HEK293 (cell line): ENCODE measurements at regions not wholly inside any gene's neighbourhood (a gene's known extent, or its start where the extent isn't known, plus 50 kb on each side); places are given as distances from the start of the nearest gene placed in this dataset.
"Not testable (repeated sequence)": the region's sequence is repeated elsewhere in the genome, so short reads cannot be mapped to it uniquely, and the experiment has no call there.

Experiments
- CTCF ChIA-PET: fragments of 350-600 bp; formaldehyde crosslinking; extraction: SDS; loops from one replicate; lab custom pipeline; 2021; ENCODE audit warnings: antibody characterized with exemption; lab: Yijun Ruan, JAX
- POLR2A ChIA-PET: fragments of 300-600 bp; formaldehyde crosslinking; extraction: SDS; loops from one replicate; lab custom pipeline; 2020; ENCODE audit warnings: antibody characterized with exemption, inconsistent platforms; lab: Yijun Ruan, JAX
- H3K27ac ChIP-seq: fragments of 200-500 bp; sonication (Bioruptor generic); 2 replicates; pipeline ENCODE4 v1.5.1; 2014; ENCODE audit warnings: low read depth, low read length, control low read depth, inconsistent platforms; ENCODE audit errors: extremely low read depth
- H3K36me3 ChIP-seq, 2 experiments: fragments of 200-500 bp in 1 of 2; sonication (Bioruptor generic) in 1 of 2; 1 replicate in 1 of 2; 2 replicates in 1 of 2; pipeline ENCODE4 v1.5.1; 2014 to 2017; ENCODE audit warnings: inconsistent platforms in 2 of 2, low read length in 2 of 2; ENCODE audit not compliant: control insufficient read depth in 2 of 2, insufficient read depth in 1 of 2
- H3K4me1 ChIP-seq: fragments of 200-500 bp; sonication (Bioruptor generic); 2 replicates; pipeline ENCODE4 v1.5.1; 2014; ENCODE audit warnings: mild to moderate bottlenecking, low read length, inconsistent platforms; ENCODE audit not compliant: control insufficient read depth, insufficient read depth
- H3K4me3 ChIP-seq: 2 replicates; pipeline ENCODE4 v1.5.1; 2011; ENCODE audit warnings: low read depth, mild to moderate bottlenecking, control low read depth, low read length, moderate library complexity
- H3K9me3 ChIP-seq: fragments of 200-500 bp; sonication (Bioruptor generic); 2 replicates; pipeline ENCODE4 v1.5.1; 2014; ENCODE audit warnings: low read depth, low read length, inconsistent platforms; ENCODE audit not compliant: control insufficient read depth, insufficient read depth
- FEZF1 ChIP-seq: fragments of 450-650 bp; formaldehyde crosslinking; IDR thresholded peaks from 2 replicates; pipeline ENCODE4 v1.5.1; 2016; ENCODE audit warnings: missing biosample characterization, missing genetic modification characterization
- GLI4 ChIP-seq: fragments of 450-650 bp; formaldehyde crosslinking; IDR thresholded peaks from 2 replicates; pipeline ENCODE4 v1.5.1; 2016; ENCODE audit warnings: missing biosample characterization, missing genetic modification characterization
- IKZF3 ChIP-seq: fragments of 450-650 bp; IDR thresholded peaks from 2 replicates; pipeline ENCODE4 v1.5.0; 2018; ENCODE audit warnings: missing biosample characterization, mild to moderate bottlenecking, missing genetic modification characterization, moderate library complexity
- MZF1 ChIP-seq: fragments of 450-650 bp; formaldehyde crosslinking; IDR thresholded peaks from 2 replicates; pipeline ENCODE4 v1.5.1; 2017; ENCODE audit warnings: missing biosample characterization, missing genetic modification characterization, borderline replicate concordance
- PRDM1 ChIP-seq: fragments of 450-650 bp; formaldehyde crosslinking; IDR thresholded peaks from 2 replicates; pipeline ENCODE4; 2016; ENCODE audit warnings: missing biosample characterization, missing genetic modification characterization
- ZNF148 ChIP-seq: fragments of 450-650 bp; formaldehyde crosslinking; IDR thresholded peaks from 2 replicates; pipeline ENCODE4 v1.5.0; 2017; ENCODE audit warnings: missing biosample characterization, missing genetic modification characterization, borderline replicate concordance
- ZNF2 ChIP-seq: fragments of 450-650 bp; formaldehyde crosslinking; IDR thresholded peaks from 2 replicates; pipeline ENCODE4 v1.5.1; 2016; ENCODE audit warnings: missing biosample characterization, missing genetic modification characterization
- ZNF324 ChIP-seq: fragments of 450-650 bp; formaldehyde crosslinking; IDR thresholded peaks from 2 replicates; pipeline ENCODE4 v1.5.1; 2016; ENCODE audit warnings: missing biosample characterization, missing genetic modification characterization
- ZNF394 ChIP-seq: fragments of 450-650 bp; formaldehyde crosslinking; IDR thresholded peaks from 2 replicates; pipeline ENCODE4 v1.5.1; 2016; ENCODE audit warnings: missing biosample characterization, missing genetic modification characterization, mild to moderate bottlenecking, moderate library complexity, borderline replicate concordance
- ZNF596 ChIP-seq: fragments of 450-650 bp; IDR thresholded peaks from 2 replicates; pipeline ENCODE4 v1.5.0; 2018; ENCODE audit warnings: missing biosample characterization, mild to moderate bottlenecking, missing genetic modification characterization, moderate library complexity
- ZNF704 ChIP-seq: fragments of 450-650 bp; formaldehyde crosslinking; IDR thresholded peaks from 2 replicates; pipeline ENCODE4 v1.5.1; 2016; ENCODE audit warnings: missing biosample characterization, missing genetic modification characterization
- ZNF785 ChIP-seq: fragments of 450-650 bp; formaldehyde crosslinking; IDR thresholded peaks from 2 replicates; pipeline ENCODE4 v1.5.1; 2016; ENCODE audit warnings: missing biosample characterization, missing genetic modification characterization
- ZNF843 ChIP-seq: fragments of 450-650 bp; formaldehyde crosslinking; IDR thresholded peaks from 2 replicates; pipeline ENCODE4 v1.5.1; 2016; ENCODE audit warnings: missing biosample characterization, missing genetic modification characterization
- ZSCAN23 ChIP-seq: fragments of 450-650 bp; formaldehyde crosslinking; IDR thresholded peaks from 2 replicates; pipeline ENCODE4 v1.5.1; 2016; ENCODE audit warnings: missing biosample characterization, missing genetic modification characterization
- ZSCAN30 ChIP-seq: fragments of 450-650 bp; IDR thresholded peaks from 2 replicates; pipeline ENCODE4 v1.5.1; 2018; ENCODE audit warnings: missing biosample characterization, mild to moderate bottlenecking, missing genetic modification characterization, moderate library complexity

GRCh38 chr9:64066736-64067368 is 1218.2 kb downstream of the FOXD4L5 start:
- POLR2A ChIA-PET: no interaction called here
- no peak overlapping the region for H3K4me3 ChIP-seq
- no peak overlapping the region for H3K27ac ChIP-seq
- TF ChIP-seq ZNF148 (tag by site-specific recombination) (no peak), PRDM1 (tag by site-specific recombination) (no peak), ZSCAN30 (tag by site-specific recombination) (no peak), ZNF596 (tag by site-specific recombination) (no peak), FEZF1 (tag by site-specific recombination) (no peak)
- no peaks in the 10 kb centered on the region for H3K4me1 ChIP-seq
- no peaks in the 10 kb centered on the region for H3K36me3 ChIP-seq
- CTCF ChIA-PET: no interaction called here
- H3K9me3 ChIP-seq: no peaks in the 10 kb centered on the region

- TF ChIP-seq ZNF704: no peak
- TF ChIP-seq GLI4 (tag by site-specific recombination): no peak
- no peak for TF ChIP-seq ZNF2 (tag by site-specific recombination)
- no peak for TF ChIP-seq IKZF3 (tag by site-specific recombination)
- no peak for TF ChIP-seq MZF1 (tag by site-specific recombination)
- TF ChIP-seq, all 188 proteins: peak for 0
- Histone ChIP-seq H3K4me1 (no peaks in the 10 kb centered on the region), H3K27ac (no peak overlapping the region), H3K36me3 (no peaks in the 10 kb centered on the region), H3K9me3 (no peaks in the 10 kb centered on the region), H3K4me3 (no peak overlapping the region)
- ChIA-PET CTCF (no interaction called here), POLR2A (no interaction called here)
Observed at GRCh38 chr9:64061013-64061627, 1223.9 kb downstream of the FOXD4L5 start.

- H3K9me3 ChIP-seq, H3K4me3 ChIP-seq, POLR2A ChIA-PET, H3K4me1 ChIP-seq, H3K36me3 ChIP-seq, H3K27ac ChIP-seq, CTCF ChIA-PET: not testable (repeated sequence)
Observed at GRCh38 chr9:64058070-64058469, 1226.9 kb downstream of the FOXD4L5 start.

GRCh38 chr9:64057553-64057952 is 1227.5 kb downstream of the FOXD4L5 start:
- ChIA-PET CTCF (no interaction called here), POLR2A (no interaction called here)
- Histone ChIP-seq H3K4me1 (no peaks in the 10 kb centered on the region), H3K4me3 (no peak overlapping the region), H3K9me3 (no peaks in the 10 kb centered on the region), H3K36me3 (no peaks in the 10 kb centered on the region), H3K27ac (no peak overlapping the region)
- TF ChIP-seq ZNF324 (tag by site-specific recombination) (no peak), ZSCAN23 (tag by site-specific recombination) (no peak), ZNF785 (no peak), ZNF843 (tag by site-specific recombination) (no peak), ZNF394 (no peak)
